ENCODE measurements at regions not wholly inside any gene's neighbourhood (a gene's known extent, or its start where the extent isn't known, plus 50 kb on each side); places are given as distances from the start of the nearest gene placed in this dataset.
A peak's percentile ranks its signal among the peaks of the same experiment; 100 is the strongest.

- Mint-ChIP-seq H3K27ac (no peak overlapping the region), H3K27me3 (peaks cover 2 to 5% of the 10 kb centered on the region in 2 donors), H3K9me3 (peaks cover 3 to 4% of the 10 kb centered on the region in 2 donors), H3K4me3 (no peak overlapping the region), H3K4me1 (no peaks in the 10 kb centered on the region), H3K36me3 (no peaks in the 10 kb centered on the region)
- ATAC-seq (replicated peaks) (no peak), DNase-seq (no peak)
These were observed 86.4 kb downstream of the SKA1 start for GRCh38 chr18:50461251-50461650.

DNA sequence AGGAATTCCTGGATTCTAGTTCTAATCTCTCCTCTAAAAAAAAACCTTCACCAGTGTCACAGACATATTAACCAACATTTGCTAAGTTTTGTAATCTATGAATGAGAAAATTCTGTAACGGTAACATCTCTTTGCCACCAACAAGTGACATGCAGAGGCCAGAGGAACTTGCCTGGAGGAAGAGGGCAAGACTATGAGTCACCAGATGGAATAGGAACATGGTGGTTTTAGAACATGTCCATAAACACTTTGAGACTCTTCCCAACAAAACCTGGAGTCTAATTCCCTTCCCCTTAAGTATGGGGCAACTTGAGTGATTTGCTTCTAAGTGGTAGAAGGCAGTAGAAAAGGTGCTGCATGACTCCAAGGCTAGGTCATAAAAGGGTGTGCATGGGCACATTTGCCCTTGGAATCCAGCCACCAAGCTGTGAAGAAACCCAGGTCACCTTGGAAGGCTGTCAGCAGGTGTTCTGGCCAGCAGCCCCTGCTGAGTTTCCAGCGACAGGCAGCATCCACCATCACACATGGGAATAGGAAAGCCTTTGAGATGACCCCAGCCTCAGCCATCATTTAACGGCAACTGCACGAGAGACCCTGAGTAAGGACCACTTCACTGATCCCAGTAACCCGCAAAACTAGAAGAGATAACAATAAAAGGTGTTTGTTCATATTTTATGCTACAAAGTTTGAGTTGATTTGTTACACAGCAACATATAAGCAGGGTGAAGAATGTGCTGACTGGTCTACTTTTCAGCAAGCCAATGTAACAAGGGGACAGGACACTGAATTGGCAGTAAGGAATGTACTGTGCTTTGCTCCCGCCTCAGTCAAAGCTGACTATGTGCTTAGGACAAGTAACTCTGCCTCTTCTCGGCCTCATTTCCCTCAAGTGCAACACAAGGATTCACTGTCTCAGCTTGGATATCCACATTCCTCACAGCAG is 90.6 kb downstream of the SKA1 start:
- DNase-seq (no peak), ATAC-seq (replicated peaks) (no peak)
- H3K27me3 Mint-ChIP-seq = peaks cover 6% of the 10 kb centered on the region in 2 donors
- no peaks in the 10 kb centered on the region for H3K36me3 Mint-ChIP-seq
- no peak overlapping the region for H3K4me3 Mint-ChIP-seq
- no peak overlapping the region for H3K27ac Mint-ChIP-seq
- peaks cover 0 to 2% of the 10 kb centered on the region in 2 donors for H3K9me3 Mint-ChIP-seq
- no peaks in the 10 kb centered on the region for H3K4me1 Mint-ChIP-seq

DNA sequence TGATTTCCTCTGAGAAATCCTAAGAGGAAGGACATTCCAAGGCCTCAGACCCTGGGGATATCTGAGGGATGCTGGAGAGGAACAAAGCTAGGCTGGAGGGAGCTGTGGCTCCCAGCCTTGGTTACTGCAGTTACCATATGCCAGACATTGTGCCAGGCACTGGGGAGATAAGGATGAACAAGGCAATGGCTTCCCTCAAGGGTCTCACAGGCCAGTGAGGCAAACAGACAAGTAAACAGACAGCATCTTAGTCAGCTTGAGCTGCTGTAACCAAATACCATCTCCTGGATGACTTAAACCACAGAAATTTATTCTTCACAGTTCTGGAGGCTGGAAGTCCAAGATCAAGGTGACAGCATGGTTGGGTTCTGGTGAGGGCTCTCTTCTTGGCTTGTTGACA is 91.8 kb downstream of the SKA1 start:
- Mint-ChIP-seq H3K27ac (no peak overlapping the region), H3K4me1 (no peaks in the 10 kb centered on the region), H3K27me3 (peaks cover 6% of the 10 kb centered on the region in 2 donors), H3K9me3 (peaks cover 0 to 2% of the 10 kb centered on the region in 2 donors), H3K36me3 (no peaks in the 10 kb centered on the region), H3K4me3 (no peak overlapping the region)
- DNase-seq = no peak
- no peak for ATAC-seq (replicated peaks)

DNA sequence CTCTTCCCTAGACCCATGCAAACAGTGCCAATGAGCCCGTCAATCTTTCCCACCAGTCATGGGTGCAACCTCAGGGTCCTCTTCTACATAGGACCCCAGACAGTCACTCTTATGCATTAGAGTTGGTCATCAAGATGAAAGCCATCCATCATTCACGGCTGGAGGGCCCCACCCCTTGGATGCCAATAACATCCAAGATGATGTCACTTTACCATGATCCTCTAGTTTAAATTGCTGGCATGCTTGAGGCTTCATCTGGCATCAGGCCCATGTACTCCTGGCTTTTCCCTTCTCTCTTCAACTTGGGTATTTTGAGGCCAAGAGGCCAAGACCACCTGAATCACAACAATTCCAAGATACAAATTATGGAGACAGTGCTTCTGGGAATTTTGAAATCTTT is 91.1 kb upstream of the MAPK4 start:
- Mint-ChIP-seq H3K4me1 (no peaks in the 10 kb centered on the region), H3K9me3 (peaks cover 0 to 2% of the 10 kb centered on the region in 2 donors), H3K27ac (no peak overlapping the region), H3K36me3 (no peaks in the 10 kb centered on the region), H3K4me3 (no peak overlapping the region), H3K27me3 (peaks cover 6% of the 10 kb centered on the region in 2 donors)
- ATAC-seq (replicated peaks) = no peak
- no peak for DNase-seq

GRCh38 chr18:50469380-50469781 is 90.5 kb upstream of the MAPK4 start:
- ATAC-seq (replicated peaks) (no peak), DNase-seq (no peak)
- Mint-ChIP-seq H3K27me3 (peaks cover 6 to 9% of the 10 kb centered on the region in 2 donors), H3K27ac (no peak overlapping the region), H3K4me3 (no peak overlapping the region), H3K36me3 (no peaks in the 10 kb centered on the region), H3K9me3 (peaks cover 0 to 2% of the 10 kb centered on the region in 2 donors), H3K4me1 (no peaks in the 10 kb centered on the region)

DNA sequence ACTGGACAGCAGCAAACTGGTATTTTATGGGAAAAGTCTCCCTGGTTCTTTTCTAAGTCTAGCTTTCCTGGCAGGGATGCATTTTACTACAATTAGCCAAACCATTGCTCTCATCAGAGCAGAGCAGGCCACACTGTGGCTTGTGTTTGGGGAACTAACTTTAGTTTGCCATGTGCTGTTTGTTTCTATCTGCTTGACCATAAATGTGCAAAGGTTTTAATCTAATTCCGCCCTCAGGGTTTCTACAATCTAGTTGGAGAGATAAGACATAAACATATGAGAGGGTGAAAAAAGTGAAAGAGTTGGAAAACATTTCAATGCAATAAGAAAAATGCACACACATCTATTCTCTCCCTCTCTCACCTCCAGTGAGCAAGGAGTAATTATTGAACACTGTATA is 86.9 kb upstream of the MAPK4 start:
- H3K4me1 Mint-ChIP-seq = no peaks in the 10 kb centered on the region
- H3K4me3 Mint-ChIP-seq = no peak overlapping the region
- ATAC-seq (replicated peaks) (no peak), DNase-seq (no peak)
- H3K27me3 Mint-ChIP-seq = peaks cover 6 to 17% of the 10 kb centered on the region in 2 donors
- H3K9me3 Mint-ChIP-seq = peaks cover 0 to 2% of the 10 kb centered on the region in 2 donors
- H3K36me3 Mint-ChIP-seq = no peaks in the 10 kb centered on the region
- no peak overlapping the region for H3K27ac Mint-ChIP-seq

DNA sequence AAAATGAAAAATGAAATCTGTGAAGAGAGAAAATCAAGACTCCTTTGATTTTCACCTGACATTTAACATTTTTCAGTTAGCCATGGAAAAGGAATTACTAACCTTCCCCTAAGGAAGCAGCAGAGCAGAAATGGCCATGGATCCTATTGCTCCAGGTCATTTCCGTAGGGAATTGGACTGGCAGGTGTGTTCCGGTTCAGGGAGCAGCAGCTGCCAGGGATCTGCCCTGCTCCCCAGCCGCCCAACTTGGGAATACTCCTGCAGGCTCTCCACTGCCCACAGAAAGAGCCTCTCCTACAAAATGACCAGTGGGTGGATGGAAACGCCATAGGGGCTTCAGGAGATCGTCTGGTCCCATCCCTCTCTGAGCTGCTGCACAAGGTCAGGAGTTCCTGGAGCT is 86.0 kb upstream of the MAPK4 start:
- H3K9me3 Mint-ChIP-seq = no peaks in the 10 kb centered on the region
- H3K4me3 Mint-ChIP-seq = no peak overlapping the region
- no peaks in the 10 kb centered on the region for H3K4me1 Mint-ChIP-seq
- no peak for DNase-seq
- H3K36me3 Mint-ChIP-seq = no peaks in the 10 kb centered on the region
- no peak overlapping the region for H3K27ac Mint-ChIP-seq
- peaks cover 6 to 25% of the 10 kb centered on the region in 2 donors for H3K27me3 Mint-ChIP-seq
- no peak for ATAC-seq (replicated peaks)

- no peaks in the 10 kb centered on the region for H3K36me3 Mint-ChIP-seq
- H3K9me3 Mint-ChIP-seq = no peaks in the 10 kb centered on the region
- H3K27ac Mint-ChIP-seq = no peak overlapping the region
- no peaks in the 10 kb centered on the region for H3K4me1 Mint-ChIP-seq
- no peak overlapping the region for H3K4me3 Mint-ChIP-seq
- DNase-seq (no peak), ATAC-seq (replicated peaks) (no peak)
- peaks cover 0 to 20% of the 10 kb centered on the region in 2 donors for H3K27me3 Mint-ChIP-seq
These were observed 84.2 kb upstream of the MAPK4 start for GRCh38 chr18:50475538-50476193.

- no peaks in the 10 kb centered on the region for H3K4me1 Mint-ChIP-seq
These were observed 67.8 kb upstream of the MAPK4 start for GRCh38 chr18:50492097-50492496.

DNA sequence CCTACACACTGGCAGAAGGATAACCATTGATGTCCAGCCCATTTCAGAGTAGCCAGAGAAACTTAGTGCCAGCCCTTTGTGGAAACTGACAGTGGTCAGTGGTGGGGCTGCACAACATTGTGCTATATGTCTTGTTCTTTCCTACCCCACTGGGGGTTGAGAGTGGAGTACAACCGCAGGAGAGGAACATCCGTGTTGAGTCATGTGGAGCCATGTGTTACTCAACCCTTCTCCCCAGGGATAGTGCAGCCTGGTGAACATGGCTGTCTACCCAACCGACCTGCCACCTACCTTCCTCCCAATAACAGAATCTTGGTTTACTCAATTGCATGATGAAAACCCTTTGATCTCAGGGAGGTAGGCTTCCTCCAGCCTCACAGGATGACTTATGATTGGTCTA is 65.3 kb upstream of the MAPK4 start:
- Mint-ChIP-seq H3K4me3 (no peak overlapping the region), H3K36me3 (no peaks in the 10 kb centered on the region), H3K27me3 (peaks cover 9 to 12% of the 10 kb centered on the region in 2 donors), H3K4me1 (no peaks in the 10 kb centered on the region), H3K9me3 (peaks cover 4 to 7% of the 10 kb centered on the region in 2 donors), H3K27ac (no peak overlapping the region)
- no peak for ATAC-seq (replicated peaks)
- DNase-seq = no peak

More at GRCh38 chr18:50492097-50492496, 67.8 kb upstream of the MAPK4 start:
- Mint-ChIP-seq H3K4me3 (no peak overlapping the region), H3K27me3 (peaks cover 0 to 10% of the 10 kb centered on the region in 2 donors), H3K27ac (no peak overlapping the region), H3K9me3 (peaks cover 6 to 7% of the 10 kb centered on the region in 2 donors), H3K36me3 (no peaks in the 10 kb centered on the region)
- DNase-seq (no peak), ATAC-seq (replicated peaks) (no peak)

DNA sequence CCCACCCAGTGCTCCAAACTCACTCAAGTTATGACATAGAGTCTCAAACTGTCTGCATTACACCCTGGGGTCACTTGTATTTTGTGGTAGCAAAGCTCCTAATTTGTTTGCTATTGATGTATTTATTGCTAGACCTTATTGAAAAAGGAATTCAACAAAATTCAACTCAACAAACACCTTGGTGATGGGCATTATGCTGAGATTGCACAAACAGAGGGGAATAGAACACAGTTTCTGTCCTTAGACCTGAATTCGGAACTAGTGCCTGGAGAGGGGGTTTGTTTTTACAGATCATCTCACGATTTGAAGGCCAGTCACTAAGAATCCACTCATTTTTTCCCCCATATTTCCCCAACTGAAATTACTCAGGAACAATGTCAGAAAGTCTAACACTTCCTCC is 53.5 kb upstream of the MAPK4 start:
- ATAC-seq (replicated peaks) (no peak), DNase-seq (no peak)
- Mint-ChIP-seq H3K9me3 (peaks cover 0 to 1% of the 10 kb centered on the region in 2 donors), H3K4me1 (no peaks in the 10 kb centered on the region), H3K36me3 (no peaks in the 10 kb centered on the region), H3K27me3 (peaks cover 21 to 22% of the 10 kb centered on the region in 2 donors), H3K4me3 (no peak overlapping the region), H3K27ac (no peak overlapping the region)

GRCh38 chr18:50507120-50507590 is 52.7 kb upstream of the MAPK4 start:
- Mint-ChIP-seq H3K27ac (no peak overlapping the region), H3K9me3 (peaks cover 0 to 1% of the 10 kb centered on the region in 2 donors), H3K4me3 (no peak overlapping the region), H3K36me3 (no peaks in the 10 kb centered on the region), H3K27me3 (peaks cover 19 to 25% of the 10 kb centered on the region in 2 donors), H3K4me1 (no peaks in the 10 kb centered on the region)
- peak; percentile 49 to 72 for ATAC-seq (replicated peaks)
- no peak for DNase-seq

DNA sequence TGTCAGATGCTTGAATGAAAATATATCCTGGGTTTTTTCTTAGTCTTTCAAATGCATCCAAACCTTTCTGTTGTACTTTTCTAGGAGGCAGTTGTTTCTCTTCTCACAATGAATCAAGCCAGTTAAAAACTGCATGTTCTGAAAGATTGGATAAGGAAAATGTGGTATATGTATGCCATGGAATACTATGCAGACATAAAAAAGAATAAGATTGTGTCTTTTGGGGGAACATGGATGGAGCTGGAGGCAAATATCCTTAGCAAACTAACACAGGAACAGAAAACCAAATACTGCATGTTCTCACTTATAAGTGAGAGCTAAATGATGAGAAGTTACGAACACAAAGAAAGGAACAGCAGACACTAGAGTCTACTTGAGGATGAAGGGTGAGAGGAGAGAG is 51.7 kb upstream of the MAPK4 start:
- H3K9me3 Mint-ChIP-seq = peaks cover 0 to 1% of the 10 kb centered on the region in 2 donors

GRCh38 chr18:50509012-50509411 is 50.9 kb upstream of the MAPK4 start:
- no peak for ATAC-seq (replicated peaks)
- Mint-ChIP-seq H3K36me3 (no peaks in the 10 kb centered on the region), H3K4me1 (no peaks in the 10 kb centered on the region), H3K9me3 (peaks cover 0 to 1% of the 10 kb centered on the region in 2 donors), H3K27me3 (peaks cover 22 to 24% of the 10 kb centered on the region in 2 donors), H3K4me3 (no peak overlapping the region), H3K27ac (no peak overlapping the region)
- no peak for DNase-seq

More for the DNA sequence above, 51.7 kb upstream of the MAPK4 start:
- DNase-seq = no peak
- H3K36me3 Mint-ChIP-seq = no peaks in the 10 kb centered on the region
- H3K27me3 Mint-ChIP-seq = peaks cover 22 to 24% of the 10 kb centered on the region in 2 donors
- no peak overlapping the region for H3K27ac Mint-ChIP-seq
- H3K4me1 Mint-ChIP-seq = no peaks in the 10 kb centered on the region
- no peak for ATAC-seq (replicated peaks)
- no peak overlapping the region for H3K4me3 Mint-ChIP-seq

All from stimulated activated naive B cell treated with anti-CD40 and anti-IgM and Interleukin-4, amounts not matched to agents 10 μg/mL and 1 μg/mL and 100 μg/mL, for 72 hours (primary cell).